NCI-H524 (cell line): ENCODE measurements at regions not wholly inside any gene's neighbourhood (a gene's known extent, or its start where the extent isn't known, plus 50 kb on each side); places are given as distances from the start of the nearest gene placed in this dataset.
A peak's percentile ranks its signal among the peaks of the same experiment; 100 is the strongest.
"Not testable (repeated sequence)": the region's sequence is repeated elsewhere in the genome, so short reads cannot be mapped to it uniquely, and the experiment has no call there.

Experiments
- DNase-seq, 2 experiments: peaks; one replicate each; lab custom pipeline; 2025; lab: John Stamatoyannopoulos, UW

GRCh38 chr9:101860920-101861319, 122.5 kb upstream of the GRIN3A start:
- DNase-seq, result no peak

DNA sequence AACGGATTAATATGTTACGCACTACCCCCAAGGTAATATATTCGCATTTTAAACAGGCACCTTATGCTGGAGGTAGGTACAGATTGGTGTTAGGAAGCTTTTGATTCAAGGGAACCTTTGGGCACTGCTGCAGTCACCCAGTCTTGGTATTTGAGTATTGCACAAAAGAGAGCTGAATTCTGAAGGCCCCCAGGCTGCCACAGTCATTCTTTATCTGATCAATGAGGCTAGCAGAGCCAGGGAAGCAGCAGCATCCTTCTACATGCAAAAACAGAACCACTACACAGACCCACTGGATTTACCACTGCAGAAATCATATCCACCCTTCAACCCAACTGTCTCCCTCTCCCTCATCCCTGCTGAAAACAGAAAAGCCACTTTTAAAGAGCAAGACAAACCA, 121.2 kb upstream of the GRIN3A start:
- peak in 1 of 2 experiments; percentile 53 for DNase-seq

DNA sequence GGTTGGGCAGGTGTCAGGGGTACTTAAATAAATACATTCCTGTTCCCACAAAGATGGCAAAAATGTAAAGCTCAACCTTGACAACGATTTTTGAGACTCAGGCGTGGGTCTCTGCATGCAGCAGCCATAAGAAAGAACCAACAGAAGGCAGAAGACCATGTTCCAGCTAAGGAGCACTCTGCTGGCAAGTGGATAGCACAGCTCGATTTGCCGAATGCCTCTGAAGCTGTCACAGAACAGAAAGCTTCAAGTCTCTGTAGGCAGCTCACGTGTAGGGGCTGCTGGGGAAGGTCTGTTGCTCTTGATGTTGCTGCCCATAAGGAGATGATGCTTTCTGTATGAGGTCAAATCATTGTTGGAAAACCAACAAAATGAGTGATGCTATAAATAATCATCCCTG, 119.6 kb upstream of the GRIN3A start:
- DNase-seq, result no peak

GRCh38 chr9:101849102-101849707, 110.8 kb upstream of the GRIN3A start:
- no peak for DNase-seq

- peak in 1 of 2 experiments; percentile 25 for DNase-seq
Measured at GRCh38 chr9:101848485-101848919, 110.1 kb upstream of the GRIN3A start.

DNA sequence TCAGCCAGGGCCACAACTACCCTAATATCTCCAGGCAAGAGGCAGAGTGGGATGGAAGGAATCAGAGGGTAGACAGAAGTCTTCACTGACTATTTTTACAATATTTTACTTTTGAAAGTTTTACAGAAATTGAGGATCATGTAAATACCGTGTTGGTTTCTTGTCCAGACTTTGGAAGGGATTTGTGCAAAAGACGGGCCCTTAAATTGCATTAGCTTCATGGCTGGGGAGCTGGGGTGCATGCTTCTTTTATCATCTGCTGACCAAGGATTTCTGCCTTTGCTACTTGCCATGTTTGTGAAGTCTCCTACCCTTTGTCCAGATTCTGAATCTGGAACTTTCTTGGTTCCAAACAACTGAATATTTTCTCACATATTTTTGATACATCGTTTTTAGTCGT, 107.7 kb upstream of the GRIN3A start:
- DNase-seq, result no peak

GRCh38 chr9:101840694-101841188, 102.3 kb upstream of the GRIN3A start:
- peak; percentile 81 to 97 for DNase-seq

- DNase-seq, result not testable (repeated sequence)
Measured at GRCh38 chr9:101838988-101839387, 100.5 kb upstream of the GRIN3A start.

GRCh38 chr9:101836021-101836420, 97.6 kb upstream of the GRIN3A start:
- no peak for DNase-seq

DNA sequence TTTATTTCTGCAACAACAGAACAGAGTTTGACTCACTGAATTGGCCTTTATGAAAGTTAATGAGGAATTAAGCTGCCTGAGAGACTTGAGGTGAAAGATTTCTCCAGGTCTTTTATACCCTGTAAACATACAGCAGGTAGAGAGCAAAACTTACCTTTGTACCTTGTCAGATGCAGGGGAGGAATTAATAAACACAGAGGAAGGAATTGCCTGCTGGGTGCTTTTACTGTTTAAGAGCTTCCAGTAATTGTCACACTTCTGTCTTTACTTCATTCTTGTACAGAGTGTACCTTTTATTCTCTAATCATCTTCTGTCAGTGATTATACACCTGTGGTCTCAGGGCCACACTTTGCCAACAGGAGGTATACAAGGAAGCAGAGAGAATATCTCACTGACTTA, 94.0 kb upstream of the GRIN3A start:
- no peak for DNase-seq

DNA sequence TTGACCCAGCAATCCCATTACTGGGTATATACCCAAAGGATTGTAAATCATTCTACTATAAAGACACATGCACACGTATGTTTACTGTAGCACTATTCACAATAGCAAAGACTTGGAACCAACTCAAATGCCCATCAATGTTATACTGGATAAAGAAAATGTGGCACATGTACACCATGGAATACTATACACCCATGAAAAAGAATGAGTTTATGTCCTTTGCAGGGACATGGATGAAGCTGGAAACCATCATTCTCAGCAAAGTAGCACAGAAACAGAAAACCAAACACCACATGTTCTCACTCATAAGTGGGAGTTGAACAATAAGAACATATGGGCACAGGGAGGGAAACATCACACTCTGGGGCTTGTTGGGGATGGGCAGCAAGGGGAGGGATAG, 83.0 kb upstream of the GRIN3A start:
- DNase-seq, result peak in 1 of 2 experiments; percentile 13

DNA sequence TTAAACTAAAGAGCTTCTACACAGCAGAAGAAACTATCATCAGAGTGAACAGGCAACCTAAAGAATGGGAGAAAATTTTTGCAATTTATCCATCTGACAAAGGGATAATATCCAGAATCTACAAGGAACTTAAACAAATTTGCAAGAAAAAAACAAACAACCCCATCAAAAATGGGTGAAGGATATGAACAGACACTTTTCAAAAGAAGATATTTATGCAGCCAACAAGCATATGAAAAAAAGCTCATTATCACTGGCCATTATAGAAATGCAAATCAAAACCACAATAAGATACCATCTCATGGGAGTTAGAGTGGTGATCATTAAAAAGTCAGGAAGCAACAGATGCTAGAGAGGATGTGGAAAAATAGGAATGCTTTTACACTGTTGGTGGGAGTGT, 82.5 kb upstream of the GRIN3A start:
- DNase-seq, result not testable (repeated sequence)

DNA sequence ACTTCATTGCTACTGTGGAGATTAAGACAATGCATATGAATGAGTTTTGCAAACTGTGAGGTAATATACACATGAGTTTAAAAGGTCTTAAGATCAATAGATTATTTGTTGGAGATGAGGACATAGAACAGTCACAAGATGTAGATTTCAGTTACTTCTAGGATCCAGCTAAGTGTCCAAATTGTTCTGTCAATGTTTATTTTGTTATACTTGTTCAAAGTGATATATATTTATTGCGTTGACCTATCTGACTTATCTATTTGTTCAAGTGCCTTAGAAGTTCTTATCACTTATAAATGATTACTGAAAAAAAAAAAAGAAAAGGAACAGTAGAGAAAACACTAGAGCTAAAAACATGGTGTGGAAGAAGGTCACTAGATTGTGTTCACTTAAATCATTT, 75.6 kb upstream of the GRIN3A start:
- DNase-seq, result no peak

GRCh38 chr9:101807879-101808278, 69.4 kb upstream of the GRIN3A start:
- not testable (repeated sequence) for DNase-seq

DNA sequence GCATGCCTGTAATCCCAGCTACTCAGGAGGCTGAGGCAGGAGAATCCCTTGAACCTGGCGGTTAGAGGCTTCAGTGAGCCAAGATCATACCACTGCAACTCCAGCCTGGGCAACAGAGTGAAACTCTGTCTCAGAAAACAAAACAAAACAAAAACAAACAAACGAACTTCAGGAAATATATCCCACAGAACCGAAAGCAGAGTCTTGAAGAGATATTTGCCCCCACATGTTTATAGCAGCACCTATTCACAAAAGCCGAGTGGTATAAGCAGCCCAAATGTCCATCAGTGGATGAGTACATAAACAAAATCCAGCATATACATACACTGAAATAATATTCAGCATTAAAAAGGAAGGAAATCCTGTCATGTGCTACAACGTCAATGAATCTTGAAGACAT, 57.6 kb upstream of the GRIN3A start:
- no peak for DNase-seq

GRCh38 chr9:101795147-101795546, 56.7 kb upstream of the GRIN3A start:
- no peak for DNase-seq

DNA sequence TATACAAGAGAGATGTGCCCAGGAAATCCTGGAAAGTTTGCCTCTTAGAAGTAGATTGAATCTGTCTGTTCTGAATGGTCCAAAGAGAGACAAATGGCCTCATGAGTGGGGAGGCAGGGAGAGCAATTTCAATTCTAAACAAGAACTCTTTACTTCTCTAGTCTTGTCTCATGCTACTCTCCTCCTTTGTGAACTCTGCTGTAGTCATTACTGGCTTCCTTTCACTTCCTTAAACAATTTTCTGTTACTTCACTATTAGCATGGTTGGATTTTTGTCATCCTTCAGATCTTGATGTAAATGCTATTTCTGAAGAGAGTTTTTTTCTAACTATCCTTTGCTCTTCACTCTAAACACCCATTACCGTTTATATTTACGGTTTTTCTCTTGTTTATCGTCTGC, 54.0 kb upstream of the GRIN3A start:
- DNase-seq, result no peak

DNA sequence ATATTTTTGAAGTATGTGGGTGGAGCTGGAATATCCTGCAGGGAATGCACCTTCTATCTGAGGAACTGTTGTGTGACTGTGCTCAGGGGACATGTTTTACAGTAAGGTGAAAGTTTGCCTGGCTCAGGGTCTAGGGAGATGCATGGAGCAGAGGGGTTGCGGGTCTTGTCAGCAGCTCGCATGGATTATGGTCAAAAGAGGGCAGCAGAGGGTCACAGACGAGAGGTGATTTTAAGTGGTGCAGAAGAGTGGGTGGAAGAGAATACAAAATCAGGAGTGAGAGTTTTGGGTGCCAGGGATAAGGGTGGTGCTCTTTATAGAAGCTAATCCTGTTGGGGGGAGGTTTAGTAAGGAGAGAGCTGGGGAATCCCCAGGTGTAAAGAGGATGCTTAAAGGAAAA, 53.5 kb upstream of the GRIN3A start:
- peak; percentile 67 to 79 for DNase-seq

DNA sequence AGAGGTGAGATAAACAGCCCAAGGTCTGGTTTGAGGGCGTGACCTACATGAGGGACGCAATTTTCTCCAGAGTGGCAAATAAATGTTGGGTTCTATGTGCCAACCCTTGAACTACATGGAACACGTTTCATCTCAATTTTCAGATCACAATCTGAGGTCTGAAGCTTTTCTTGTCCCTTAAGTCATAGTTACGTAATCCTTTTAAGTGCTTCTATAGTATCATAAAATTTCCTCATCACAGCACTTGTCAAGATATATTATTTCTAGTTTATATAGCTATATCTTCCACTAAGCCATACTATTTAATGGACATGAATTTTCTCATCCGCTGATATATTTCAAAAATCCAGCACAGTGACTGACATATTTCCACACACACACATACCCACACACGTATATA, 53.1 kb upstream of the GRIN3A start:
- no peak for DNase-seq
